ENCODE measurements at regions not wholly inside any gene's neighbourhood (a gene's known extent, or its start where the extent isn't known, plus 50 kb on each side); places are given as distances from the start of the nearest gene placed in this dataset.

GRCh38 chr6:74587386-74587785, 618.5 kb downstream of the COL12A1 start:
- no peak for TF ChIP-seq ZFX (IDR thresholded peaks at IDR 0.05)
- H3K27ac ChIP-seq: no peak overlapping the region

GRCh38 chr6:74585753-74586152, 620.1 kb downstream of the COL12A1 start:
- no peak overlapping the region for H3K27ac ChIP-seq
- no peak for TF ChIP-seq ZFX (IDR thresholded peaks at IDR 0.05)
- TF ChIP-seq, protein P1, sequence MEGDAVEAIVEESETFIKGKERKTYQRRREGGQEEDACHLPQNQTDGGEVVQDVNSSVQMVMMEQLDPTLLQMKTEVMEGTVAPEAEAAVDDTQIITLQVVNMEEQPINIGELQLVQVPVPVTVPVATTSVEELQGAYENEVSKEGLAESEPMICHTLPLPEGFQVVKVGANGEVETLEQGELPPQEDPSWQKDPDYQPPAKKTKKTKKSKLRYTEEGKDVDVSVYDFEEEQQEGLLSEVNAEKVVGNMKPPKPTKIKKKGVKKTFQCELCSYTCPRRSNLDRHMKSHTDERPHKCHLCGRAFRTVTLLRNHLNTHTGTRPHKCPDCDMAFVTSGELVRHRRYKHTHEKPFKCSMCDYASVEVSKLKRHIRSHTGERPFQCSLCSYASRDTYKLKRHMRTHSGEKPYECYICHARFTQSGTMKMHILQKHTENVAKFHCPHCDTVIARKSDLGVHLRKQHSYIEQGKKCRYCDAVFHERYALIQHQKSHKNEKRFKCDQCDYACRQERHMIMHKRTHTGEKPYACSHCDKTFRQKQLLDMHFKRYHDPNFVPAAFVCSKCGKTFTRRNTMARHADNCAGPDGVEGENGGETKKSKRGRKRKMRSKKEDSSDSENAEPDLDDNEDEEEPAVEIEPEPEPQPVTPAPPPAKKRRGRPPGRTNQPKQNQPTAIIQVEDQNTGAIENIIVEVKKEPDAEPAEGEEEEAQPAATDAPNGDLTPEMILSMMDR (conservative IDR thresholded peaks at IDR 0.05): no peak

GRCh38 chr6:74581681-74582080, 624.2 kb downstream of the COL12A1 start:
- no peak overlapping the region for H3K27ac ChIP-seq
- TF ChIP-seq, protein P1 (conservative IDR thresholded peaks at IDR 0.05): no peak
- no peak for TF ChIP-seq ZFX (IDR thresholded peaks at IDR 0.05)

DNA sequence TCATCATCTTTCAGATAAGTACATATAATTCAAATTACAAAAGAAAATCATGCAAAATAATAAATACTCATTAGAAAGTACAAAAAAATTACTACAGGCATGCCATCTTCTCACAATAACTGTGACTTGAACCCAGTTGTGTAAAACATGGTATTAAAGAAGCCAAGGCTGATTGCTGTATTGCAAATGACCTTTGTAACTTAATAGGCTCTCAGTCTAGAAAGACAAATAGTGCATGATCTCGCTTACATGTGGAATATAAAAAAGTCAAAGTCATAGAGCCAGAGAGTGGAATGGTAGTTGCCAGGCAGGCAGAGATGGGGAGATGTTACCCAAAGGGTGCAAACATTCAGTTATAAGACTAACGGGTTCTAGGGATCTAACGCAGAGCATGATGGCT, 626.1 kb downstream of the COL12A1 start:
- H3K27ac ChIP-seq: no peak overlapping the region

GRCh38 chr6:74579047-74579446, 626.8 kb downstream of the COL12A1 start:
- no peak overlapping the region for H3K27ac ChIP-seq
- TF ChIP-seq ZFX (IDR thresholded peaks at IDR 0.05): no peak
- TF ChIP-seq, protein P1 (conservative IDR thresholded peaks at IDR 0.05): no peak

More for the DNA sequence above, 626.1 kb downstream of the COL12A1 start:
- TF ChIP-seq, protein P1 (conservative IDR thresholded peaks at IDR 0.05): no peak
- TF ChIP-seq ZFX (IDR thresholded peaks at IDR 0.05): no peak

DNA sequence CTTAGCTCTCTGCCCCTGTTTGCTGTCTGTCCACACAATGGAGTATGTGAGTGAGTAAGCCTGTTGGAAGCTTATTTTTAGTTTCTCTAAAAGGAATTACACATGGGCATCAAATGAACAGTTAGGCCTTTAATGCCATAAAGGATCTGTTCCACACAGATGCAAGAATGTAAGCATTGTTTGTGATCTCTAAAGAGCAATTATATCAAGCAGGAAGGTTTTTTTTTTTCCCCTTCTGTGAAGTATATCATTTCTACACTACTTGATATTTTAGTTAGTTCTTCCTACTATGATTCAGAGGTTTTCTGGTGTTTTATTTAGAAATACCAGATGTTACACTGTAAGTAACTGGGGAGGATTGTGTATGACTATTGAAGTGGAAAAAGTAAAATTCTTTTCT, 627.5 kb downstream of the COL12A1 start:
- H3K27ac ChIP-seq: no peak overlapping the region

GRCh38 chr6:74577619-74578018, 628.2 kb downstream of the COL12A1 start:
- H3K27ac ChIP-seq: no peak overlapping the region
- TF ChIP-seq, protein P1 (conservative IDR thresholded peaks at IDR 0.05): no peak
- TF ChIP-seq ZFX (IDR thresholded peaks at IDR 0.05): no peak

More for the DNA sequence above, 627.5 kb downstream of the COL12A1 start:
- TF ChIP-seq, protein P1 (conservative IDR thresholded peaks at IDR 0.05): no peak

GRCh38 chr6:74574794-74575193, 631.1 kb downstream of the COL12A1 start:
- TF ChIP-seq, protein P1 (conservative IDR thresholded peaks at IDR 0.05): peak; percentile 61
- TF ChIP-seq ZFX (IDR thresholded peaks at IDR 0.05): no peak
- H3K27ac ChIP-seq: no peak overlapping the region
